ENCODE measurements at regions not wholly inside any gene's neighbourhood (a gene's known extent, or its start where the extent isn't known, plus 50 kb on each side); places are given as distances from the start of the nearest gene placed in this dataset.

DNA sequence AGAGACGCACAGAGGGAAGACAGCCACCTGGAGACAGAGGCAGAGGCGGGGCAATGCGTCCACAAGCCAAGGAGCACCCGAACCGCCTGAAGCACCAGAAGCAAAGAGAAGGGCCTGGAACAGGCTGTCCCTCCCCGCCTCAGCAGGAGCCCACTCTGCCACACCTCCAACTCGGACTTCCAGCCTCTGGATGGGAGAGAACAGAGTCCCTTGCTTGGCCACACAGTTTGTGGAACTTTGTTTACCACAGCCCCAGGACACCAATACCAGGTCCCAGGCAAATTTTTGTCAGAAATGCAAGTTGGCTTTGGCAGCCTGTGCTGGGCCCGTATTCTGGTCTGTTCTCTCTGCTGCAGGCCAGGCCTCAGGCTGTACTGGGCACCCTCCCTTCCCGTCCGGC, 87.5 kb upstream of the RPS6KA2 start:
- TF ChIP-seq, protein P1, sequence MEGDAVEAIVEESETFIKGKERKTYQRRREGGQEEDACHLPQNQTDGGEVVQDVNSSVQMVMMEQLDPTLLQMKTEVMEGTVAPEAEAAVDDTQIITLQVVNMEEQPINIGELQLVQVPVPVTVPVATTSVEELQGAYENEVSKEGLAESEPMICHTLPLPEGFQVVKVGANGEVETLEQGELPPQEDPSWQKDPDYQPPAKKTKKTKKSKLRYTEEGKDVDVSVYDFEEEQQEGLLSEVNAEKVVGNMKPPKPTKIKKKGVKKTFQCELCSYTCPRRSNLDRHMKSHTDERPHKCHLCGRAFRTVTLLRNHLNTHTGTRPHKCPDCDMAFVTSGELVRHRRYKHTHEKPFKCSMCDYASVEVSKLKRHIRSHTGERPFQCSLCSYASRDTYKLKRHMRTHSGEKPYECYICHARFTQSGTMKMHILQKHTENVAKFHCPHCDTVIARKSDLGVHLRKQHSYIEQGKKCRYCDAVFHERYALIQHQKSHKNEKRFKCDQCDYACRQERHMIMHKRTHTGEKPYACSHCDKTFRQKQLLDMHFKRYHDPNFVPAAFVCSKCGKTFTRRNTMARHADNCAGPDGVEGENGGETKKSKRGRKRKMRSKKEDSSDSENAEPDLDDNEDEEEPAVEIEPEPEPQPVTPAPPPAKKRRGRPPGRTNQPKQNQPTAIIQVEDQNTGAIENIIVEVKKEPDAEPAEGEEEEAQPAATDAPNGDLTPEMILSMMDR (conservative IDR thresholded peaks at IDR 0.05; ENCODE audit: low read length) = no peak
- no peak for TF ChIP-seq EZH2phosphoT487 (IDR thresholded peaks at IDR 0.05; ENCODE audit: borderline replicate concordance)

Data from Loucy (cell line).